ENCODE measurements at regions not wholly inside any gene's neighbourhood (a gene's known extent, or its start where the extent isn't known, plus 50 kb on each side); places are given as distances from the start of the nearest gene placed in this dataset.

- TF ChIP-seq ZNF558 (CRISPR knock-in tag; IDR thresholded peaks at IDR 0.05; ENCODE audit: borderline replicate concordance) = peak; percentile 57; the same call in 1 of the 2 replicates
- 0 out of 2 replicates have a peak, but pooled peaks have one; percentile 22 for TF ChIP-seq ZHX2 (IDR thresholded peaks at IDR 0.05; ENCODE audit: low read depth)
- TF ChIP-seq ZHX2 (CRISPR knock-in tag; IDR thresholded peaks at IDR 0.05; ENCODE audit: borderline replicate concordance) = no peak
- no peak for TF ChIP-seq ZNF335 (CRISPR knock-in tag; IDR thresholded peaks at IDR 0.05)
- TF ChIP-seq HNF1B (CRISPR knock-in tag; IDR thresholded peaks at IDR 0.05) = peak; percentile 40; the same call in 1 of the 2 replicates
- TF ChIP-seq MTF1 (CRISPR knock-in tag; IDR thresholded peaks at IDR 0.05) = no peak
- TF ChIP-seq PPARG (CRISPR knock-in tag; conservative IDR thresholded peaks at IDR 0.05) = peak; percentile 88
- peak; percentile 45 to 97; a peak in 3 of 4 replicates for TF ChIP-seq EP300 (IDR thresholded peaks at IDR 0.05; ENCODE audit: low read depth in 2 of 2, low read length in 2 of 2)
- TF ChIP-seq EP300 (CRISPR knock-in tag; IDR thresholded peaks at IDR 0.05; ENCODE audit: borderline replicate concordance) = peak; percentile 87
- TF ChIP-seq HNF4A (CRISPR knock-in tag; IDR thresholded peaks at IDR 0.05) = peak; percentile 95
- peak; percentile 77; the same call in 1 of the 2 replicates for TF ChIP-seq HOXD1 (CRISPR knock-in tag; IDR thresholded peaks at IDR 0.05)
- TF ChIP-seq CREM (IDR thresholded peaks at IDR 0.05) = peak; percentile 86
- TF ChIP-seq CREM (CRISPR knock-in tag; IDR thresholded peaks at IDR 0.05) = no peak
- TF ChIP-seq SIX1 (CRISPR knock-in tag; IDR thresholded peaks at IDR 0.05; ENCODE audit: borderline replicate concordance) = peak; percentile 79
- TF ChIP-seq ZSCAN5A (CRISPR knock-in tag; IDR thresholded peaks at IDR 0.05; ENCODE audit: borderline replicate concordance) = peak; percentile 43; the same call in 1 of the 2 replicates
- TF ChIP-seq DPF2 (CRISPR knock-in tag; IDR thresholded peaks at IDR 0.05; ENCODE audit: borderline replicate concordance, low read depth) = peak; percentile 86
- TF ChIP-seq YEATS2 (CRISPR knock-in tag; IDR thresholded peaks at IDR 0.05; ENCODE audit: borderline replicate concordance) = 0 out of 2 replicates have a peak, but pooled peaks have one; percentile 21
- TF ChIP-seq MTERF4 (CRISPR knock-in tag; IDR thresholded peaks at IDR 0.05) = no peak
These were observed 128.3 kb upstream of the PLCXD3 start (continued) for GRCh38 chr5:41638685-41639084.
